ENCODE measurements at regions not wholly inside any gene's neighbourhood (a gene's known extent, or its start where the extent isn't known, plus 50 kb on each side); places are given as distances from the start of the nearest gene placed in this dataset.

- no peak for DNase-seq
Observed at GRCh38 chr4:18815779-18816173, 794.2 kb upstream of the LCORL start.

GRCh38 chr4:18815081-18815778, 793.7 kb upstream of the LCORL start:
- DNase-seq: no peak

- no peak for DNase-seq
Observed at GRCh38 chr4:18813771-18814170, 792.2 kb upstream of the LCORL start.

DNA sequence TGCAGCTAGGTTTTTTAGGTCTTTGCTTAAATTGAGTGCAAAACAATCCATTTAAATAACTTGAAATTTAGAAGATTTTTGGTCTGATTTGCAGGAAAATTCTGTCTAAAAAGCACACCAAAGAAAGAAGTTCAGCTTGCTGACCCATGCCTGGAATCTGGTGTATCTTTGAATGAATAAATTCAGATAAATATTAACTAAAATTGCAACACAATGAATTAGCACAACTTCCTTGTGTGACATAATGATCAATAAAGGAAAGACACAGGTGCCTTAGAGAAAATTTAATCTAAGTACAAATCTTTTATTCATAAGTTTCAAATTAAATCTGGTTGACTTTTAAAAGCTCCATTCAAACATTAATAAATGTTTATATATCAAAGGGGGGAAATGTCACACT, 791.5 kb upstream of the LCORL start:
- no peak for DNase-seq

DNA sequence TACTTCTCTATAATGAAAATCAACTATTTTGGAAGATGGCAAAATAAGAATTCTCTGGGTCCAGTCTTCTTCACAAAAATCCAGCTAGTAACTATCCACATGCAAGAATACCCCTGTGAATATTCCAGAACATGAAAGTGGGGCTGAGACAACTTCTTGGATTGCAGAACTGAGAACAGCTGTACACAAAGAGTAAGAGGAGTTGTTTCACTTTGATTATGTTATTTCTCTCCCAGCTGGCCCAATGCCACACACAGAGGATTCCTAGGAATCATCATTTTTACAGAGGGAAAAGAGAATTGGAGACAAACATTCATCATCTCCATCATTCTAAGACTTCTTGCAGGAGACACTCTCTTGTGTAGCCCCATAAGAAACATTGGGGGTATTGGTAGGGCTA, 782.2 kb upstream of the LCORL start:
- DNase-seq: no peak

DNA sequence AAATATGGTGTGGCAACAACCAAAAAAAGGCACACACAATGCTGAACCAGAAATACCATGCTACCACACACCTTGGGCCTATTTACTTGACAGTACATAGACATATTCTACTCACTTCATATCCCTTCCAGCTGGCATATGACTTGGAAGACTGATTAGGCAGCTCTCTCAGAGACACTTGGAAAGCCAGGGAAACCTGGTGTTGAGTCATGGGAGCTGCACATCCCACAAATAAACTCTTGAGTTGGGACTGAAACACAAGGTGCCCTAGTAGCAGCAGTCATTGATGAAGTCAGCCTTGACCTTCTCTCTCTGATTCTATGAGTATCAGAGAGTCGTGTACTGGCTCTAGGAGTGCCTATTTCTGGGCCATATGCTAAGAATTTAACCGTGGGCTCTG, 776.6 kb upstream of the LCORL start:
- no peak for DNase-seq

DNA sequence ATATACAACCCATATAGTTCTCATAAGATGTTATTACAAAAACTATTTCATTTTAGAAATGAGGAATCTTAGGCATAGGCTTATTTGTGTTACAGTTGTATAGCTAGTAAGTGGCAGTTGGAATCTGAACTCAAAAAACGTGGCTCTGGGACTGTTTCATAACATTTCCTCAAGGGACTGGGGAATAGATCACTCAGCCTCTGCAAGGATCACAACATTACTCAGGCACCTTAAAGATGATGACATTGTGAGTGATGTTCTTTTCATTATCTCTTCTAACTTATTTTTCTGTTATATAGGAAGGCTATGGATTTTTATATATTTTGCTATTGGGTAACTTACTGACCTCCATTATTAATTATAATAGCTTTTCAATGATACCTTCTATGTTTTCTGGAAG, 774.2 kb upstream of the LCORL start:
- DNase-seq: no peak

- no peak for DNase-seq
Observed at GRCh38 chr4:18777190-18777930, 755.8 kb upstream of the LCORL start.

DNA sequence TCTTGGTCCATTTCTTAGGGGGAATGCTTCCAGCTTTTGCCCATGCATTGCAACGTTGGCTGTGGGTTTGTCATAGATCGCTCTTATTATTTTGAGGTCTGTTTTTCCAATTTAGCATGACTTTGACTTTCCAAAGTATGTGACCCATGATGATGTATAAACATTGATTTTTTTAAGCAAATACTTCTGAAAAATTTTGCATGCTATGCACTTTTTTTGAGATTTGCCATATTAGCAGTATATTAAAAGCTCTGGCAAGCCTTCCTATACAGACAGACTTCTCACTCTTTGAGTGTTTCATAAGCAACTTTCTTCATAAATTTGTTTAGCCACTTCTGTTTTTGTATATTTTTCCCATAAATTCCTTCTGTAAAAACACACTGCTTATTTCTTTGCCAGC, 746.4 kb upstream of the LCORL start:
- DNase-seq: no peak

DNA sequence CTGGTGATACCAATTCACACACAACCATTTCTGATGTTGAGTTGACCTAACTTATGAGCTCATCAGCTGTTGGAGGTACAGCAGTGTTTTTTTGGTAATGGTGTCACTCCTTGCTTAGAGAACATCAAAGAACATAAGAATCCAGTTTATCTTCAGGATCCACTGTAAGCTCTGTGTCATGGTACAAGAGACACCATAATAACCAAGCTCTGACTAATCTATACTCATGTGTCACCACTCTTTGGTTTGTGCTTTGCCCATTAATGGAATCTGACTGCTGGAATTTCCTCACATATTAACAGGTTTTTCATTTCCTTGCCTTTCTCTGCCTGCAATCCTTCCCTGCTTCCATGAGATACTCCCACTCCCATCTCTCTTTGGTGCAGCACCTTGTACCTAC, 735.1 kb upstream of the LCORL start:
- DNase-seq: no peak

GRCh38 chr4:18754180-18754579, 732.6 kb upstream of the LCORL start:
- DNase-seq: no peak

DNA sequence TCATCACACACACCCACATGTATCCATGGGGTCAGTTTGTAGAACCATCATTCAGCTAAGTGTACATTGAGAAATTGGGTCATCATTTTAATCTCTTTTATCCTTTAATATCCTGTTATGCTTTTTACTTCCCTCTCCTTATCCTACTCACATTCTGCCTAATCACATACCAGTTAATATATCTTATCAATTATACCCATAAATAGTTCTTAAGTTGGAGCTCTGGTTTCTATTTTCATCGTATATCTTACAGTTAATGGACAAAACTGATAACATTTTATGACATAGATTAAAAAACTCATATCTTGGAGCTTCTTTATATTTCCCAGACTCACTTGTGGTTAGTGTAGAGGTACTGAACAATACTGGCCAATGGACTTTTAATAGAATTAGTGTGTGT, 729.5 kb upstream of the LCORL start:
- DNase-seq: no peak

DNA sequence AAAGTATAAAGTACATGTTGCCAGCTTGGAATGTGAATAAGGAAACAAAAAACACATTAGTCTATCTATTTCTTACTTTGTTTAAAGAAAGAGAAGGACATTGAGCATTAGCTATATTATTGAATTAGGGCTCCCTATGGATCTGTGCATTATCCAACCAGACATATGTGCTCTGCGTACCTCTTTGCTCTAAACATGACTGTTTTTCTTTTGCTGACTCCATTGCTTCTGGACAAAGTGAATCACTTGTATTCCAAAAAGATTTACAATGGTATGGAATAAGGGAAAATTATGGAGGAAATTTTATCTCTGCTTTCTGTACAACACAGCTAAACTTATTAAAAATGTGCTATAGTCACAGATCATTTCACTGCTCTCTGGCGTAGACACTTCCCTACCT, 727.8 kb upstream of the LCORL start:
- no peak for DNase-seq

GRCh38 chr4:18736551-18736950, 715.0 kb upstream of the LCORL start:
- DNase-seq: no peak

DNA sequence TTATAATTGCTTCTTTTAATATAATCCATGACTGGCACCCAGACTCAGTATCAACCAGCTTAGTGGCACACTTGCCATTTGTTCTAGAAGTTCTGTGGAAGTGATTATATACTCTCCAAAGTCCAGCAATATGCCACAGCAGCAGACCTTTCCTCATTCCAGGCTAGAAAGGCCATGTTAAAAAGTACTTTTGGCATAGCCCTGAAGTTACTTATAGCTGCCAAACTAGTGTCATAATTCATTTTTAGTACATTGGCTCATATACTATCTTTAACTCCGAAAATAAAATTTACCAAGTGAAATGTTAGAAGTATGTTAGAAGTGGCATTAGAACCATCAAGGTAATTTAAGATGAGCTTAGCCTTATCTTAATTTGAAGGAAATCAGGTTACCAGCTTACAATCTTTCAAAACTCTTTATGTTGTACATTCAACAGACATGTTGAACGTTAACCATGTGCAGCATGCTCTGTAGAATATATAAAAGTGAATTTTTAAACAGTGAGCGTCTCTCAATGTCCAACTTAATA, 714.2 kb upstream of the LCORL start:
- no peak for DNase-seq

GRCh38 chr4:18734405-18734804, 712.9 kb upstream of the LCORL start:
- DNase-seq: no peak

GRCh38 chr4:18733961-18734360, 712.4 kb upstream of the LCORL start:
- DNase-seq: no peak

DNA sequence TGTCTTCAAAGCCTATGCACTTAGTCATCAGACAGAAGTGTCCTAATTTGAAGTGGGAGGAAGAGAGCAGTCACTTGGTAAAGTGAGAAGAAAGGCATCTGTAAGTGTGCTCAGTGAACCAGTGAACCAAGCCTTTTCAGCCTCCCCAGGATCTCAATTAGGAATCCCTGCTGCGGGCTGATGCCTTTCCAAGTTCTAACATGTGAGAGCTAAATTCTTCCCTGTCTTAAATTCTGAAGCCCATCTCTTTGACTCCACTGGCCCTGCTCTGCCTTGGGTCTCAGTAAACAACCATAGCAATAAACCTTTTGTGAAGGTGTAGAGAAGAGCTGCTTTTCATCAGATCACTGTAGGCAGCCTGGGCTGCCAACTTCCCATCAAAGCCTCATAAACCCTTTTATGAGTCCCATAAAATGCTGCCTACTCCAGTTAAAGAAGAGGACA, 701.2 kb upstream of the LCORL start:
- DNase-seq: no peak

DNA sequence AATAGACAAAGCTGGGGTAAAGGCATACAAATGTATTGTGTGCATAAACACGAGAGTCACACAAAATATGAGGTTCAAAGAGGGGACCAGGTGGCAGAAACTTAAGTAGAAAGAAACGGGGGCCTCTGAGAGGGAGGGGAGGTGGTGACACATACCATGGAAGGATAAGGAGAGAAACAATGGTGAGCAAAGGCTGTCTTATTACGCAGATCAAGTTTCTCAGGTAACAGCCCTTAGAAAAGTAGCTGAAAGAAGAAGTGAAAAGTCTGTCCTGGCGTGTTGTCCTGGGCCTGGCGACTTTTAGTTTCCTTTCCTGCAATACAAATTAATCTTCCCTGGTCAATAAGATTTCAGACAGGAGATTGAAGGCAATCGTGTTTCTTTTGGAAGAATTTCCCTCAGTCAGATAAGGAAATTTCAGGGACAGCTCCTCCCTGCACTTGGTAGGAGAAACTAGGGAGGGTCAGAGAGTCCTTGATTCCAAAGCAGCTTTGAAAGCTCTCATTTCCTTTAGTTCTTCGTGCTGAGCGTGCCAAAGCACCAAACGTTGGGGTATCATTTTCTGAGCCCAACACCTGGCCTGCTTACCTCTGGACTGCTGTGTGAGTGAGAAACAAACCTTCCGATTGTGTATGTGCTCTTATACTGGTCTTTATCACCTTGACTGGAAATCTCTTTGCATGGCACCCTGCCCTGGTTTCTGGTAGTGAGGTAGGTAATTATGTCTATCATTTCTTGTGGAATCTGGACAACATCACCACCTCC, 676.7 kb upstream of the LCORL start:
- DNase-seq: no peak

DNA sequence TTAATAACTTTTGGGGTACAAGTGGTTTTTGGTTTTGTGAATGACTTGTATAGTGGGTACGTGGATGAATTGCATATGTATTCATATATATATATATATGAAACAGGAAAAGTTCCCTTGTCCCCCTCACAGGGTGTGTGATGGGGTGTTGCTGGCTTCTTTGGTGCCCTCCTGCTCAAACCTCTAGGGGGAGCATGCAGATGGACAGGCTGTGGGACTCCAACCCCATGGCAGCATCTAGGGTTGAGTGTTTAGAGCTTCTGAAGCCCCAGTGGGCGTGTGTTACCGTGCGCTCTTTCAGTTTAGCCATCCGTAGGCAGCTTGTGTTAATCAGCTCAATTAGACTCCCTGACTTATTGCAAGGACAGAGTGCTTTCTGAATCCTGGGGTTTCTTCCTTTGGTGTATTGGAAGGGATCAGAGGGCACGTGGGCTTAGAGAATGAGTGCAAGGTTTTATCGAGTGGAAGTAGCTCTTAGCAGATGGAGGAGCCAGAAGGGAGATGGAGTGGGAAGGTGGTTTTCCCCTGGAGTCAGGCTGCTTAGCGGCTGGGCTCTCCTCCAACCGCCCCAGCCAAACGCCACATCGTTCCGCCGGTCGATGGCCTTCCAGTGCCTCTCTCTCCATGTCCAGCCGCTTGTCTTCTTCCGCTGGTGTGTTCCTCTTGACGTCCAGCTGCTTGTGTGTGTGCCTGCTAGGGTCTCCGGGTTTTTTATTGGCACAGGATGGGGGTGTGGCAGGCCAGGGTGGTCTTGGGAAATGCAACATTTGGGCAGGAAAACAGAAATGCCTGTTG, 674.4 kb upstream of the LCORL start:
- no peak for DNase-seq

DNA sequence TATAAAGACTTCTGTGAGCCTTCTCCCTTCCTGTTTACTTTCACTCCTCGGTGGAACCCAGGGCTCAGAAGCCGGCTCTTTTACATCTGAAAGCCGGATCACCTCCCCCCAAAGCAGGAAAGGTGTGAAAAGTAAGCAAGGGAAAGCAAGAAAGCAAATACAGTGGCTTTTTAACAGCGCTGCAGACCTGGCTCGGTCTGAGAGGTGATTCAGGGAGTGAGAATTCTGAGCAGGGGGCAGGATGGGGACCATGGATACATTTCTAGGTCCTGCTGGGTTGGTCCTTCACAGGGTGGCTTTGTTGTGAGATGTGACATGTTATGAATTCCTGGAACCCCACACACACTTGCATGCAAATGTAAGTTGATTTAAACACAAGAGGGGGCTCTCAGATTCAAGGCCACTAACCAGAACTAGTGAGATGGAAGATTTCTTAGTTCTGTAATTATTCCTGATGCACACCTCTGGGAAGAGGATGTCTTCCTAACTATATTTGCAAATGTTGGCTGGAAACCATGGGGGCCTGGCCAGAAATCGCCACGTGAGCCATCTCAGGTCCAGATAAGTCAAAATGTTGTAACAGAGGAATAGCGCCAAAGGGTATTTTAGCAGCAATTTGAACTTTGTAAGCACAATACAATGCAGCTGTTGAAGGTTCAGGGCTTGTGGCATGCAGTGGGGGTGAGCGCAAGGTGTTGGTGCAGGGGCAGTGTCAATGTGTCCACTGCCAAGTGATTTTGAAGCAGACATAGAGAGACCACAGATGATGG, 670.1 kb upstream of the LCORL start:
- DNase-seq: no peak

All from inflammatory macrophage treated with lipopolysaccharide for 4 hours (primary cell).